IPS DF 4.7 (cell line): ENCODE measurements at regions not wholly inside any gene's neighbourhood (a gene's known extent, or its start where the extent isn't known, plus 50 kb on each side); places are given as distances from the start of the nearest gene placed in this dataset.

Source experiments
- DNase-seq: peaks from one replicate; pipeline ENCODE4 v3.0.0-alpha.2; 2013; ENCODE audit warnings: low spot score; ENCODE audit errors: extremely low read depth

- no peak for DNase-seq
Observed at GRCh38 chr15:31970007-31970406, 60.3 kb upstream of the CHRNA7 start.

- no peak for DNase-seq
Observed at GRCh38 chr15:31973197-31973596, 57.1 kb upstream of the CHRNA7 start.

GRCh38 chr15:31974154-31974794 is 56.0 kb upstream of the CHRNA7 start:
- DNase-seq, result no peak

- DNase-seq, result no peak
Observed at GRCh38 chr15:31974855-31975829, 55.2 kb upstream of the CHRNA7 start.

GRCh38 chr15:31975830-31976229 is 54.5 kb upstream of the CHRNA7 start:
- DNase-seq, result no peak

- DNase-seq, result no peak
Observed at GRCh38 chr15:31977138-31977537, 53.2 kb upstream of the CHRNA7 start.

- peak; percentile 49 for DNase-seq
Observed at GRCh38 chr15:31977812-31978661, 52.3 kb upstream of the CHRNA7 start.
